HUES64 (cell line): ENCODE measurements at regions not wholly inside any gene's neighbourhood (a gene's known extent, or its start where the extent isn't known, plus 50 kb on each side); places are given as distances from the start of the nearest gene placed in this dataset.

ENCODE experiments used
- H3K27ac ChIP-seq: 2 replicates; pipeline ENCODE4 v1.7.0; 2013; ENCODE audit warnings: low read depth, low read length, inconsistent platforms
- H3K27me3 ChIP-seq: 2 replicates; pipeline ENCODE4 v1.6.1; 2013; ENCODE audit warnings: mild to moderate bottlenecking, low read length; ENCODE audit not compliant: insufficient read depth
- H3K36me3 ChIP-seq: 2 replicates; pipeline ENCODE4 v1.6.1; 2013; ENCODE audit warnings: mild to moderate bottlenecking, low read length; ENCODE audit not compliant: insufficient read depth
- H3K4me1 ChIP-seq: 2 replicates; pipeline ENCODE4 v1.6.1; 2013; ENCODE audit warnings: mild to moderate bottlenecking, low read length, moderate library complexity; ENCODE audit not compliant: insufficient read depth
- H3K4me3 ChIP-seq: 2 replicates; pipeline ENCODE4 v1.5.1; 2013; ENCODE audit warnings: mild to moderate bottlenecking, low read length, moderate library complexity
- H3K9ac ChIP-seq: 2 replicates; pipeline ENCODE4 v1.6.1; 2013; ENCODE audit warnings: mild to moderate bottlenecking, low read depth, low read length
- H3K9me3 ChIP-seq: 2 replicates; pipeline ENCODE4 v1.6.1; 2013; ENCODE audit warnings: low read depth, low read length; ENCODE audit not compliant: insufficient read depth
- WGBS: fragments of 150-250, 120-280 bp; methylation state at CpG from one replicate; pipeline ENCODE4 v1.1.7; 2013; ENCODE audit warnings: missing lambda C conversion rate; 5-methylcytosine and 5-hydroxymethylcytosine counted together

- Histone ChIP-seq H3K27ac (no peak overlapping the region), H3K9me3 (no peaks in the 10 kb centered on the region), H3K9ac (no peak overlapping the region), H3K36me3 (no peaks in the 10 kb centered on the region), H3K4me3 (no peak overlapping the region), H3K4me1 (no peaks in the 10 kb centered on the region), H3K27me3 (no peaks in the 10 kb centered on the region)
- 94% methylated on average over 4 of the region's 4 CpGs for WGBS
Observed at GRCh38 chr17:71681427-71682173, 439.2 kb upstream of the SOX9 start.

- Histone ChIP-seq H3K4me1 (no peaks in the 10 kb centered on the region), H3K27me3 (no peaks in the 10 kb centered on the region), H3K9ac (no peak overlapping the region), H3K36me3 (no peaks in the 10 kb centered on the region), H3K27ac (no peak overlapping the region), H3K4me3 (no peak overlapping the region), H3K9me3 (no peaks in the 10 kb centered on the region)
- 93% methylated on average over 1 of the region's 1 CpG for WGBS
Observed at GRCh38 chr17:71682174-71682494, 438.7 kb upstream of the SOX9 start.

DNA sequence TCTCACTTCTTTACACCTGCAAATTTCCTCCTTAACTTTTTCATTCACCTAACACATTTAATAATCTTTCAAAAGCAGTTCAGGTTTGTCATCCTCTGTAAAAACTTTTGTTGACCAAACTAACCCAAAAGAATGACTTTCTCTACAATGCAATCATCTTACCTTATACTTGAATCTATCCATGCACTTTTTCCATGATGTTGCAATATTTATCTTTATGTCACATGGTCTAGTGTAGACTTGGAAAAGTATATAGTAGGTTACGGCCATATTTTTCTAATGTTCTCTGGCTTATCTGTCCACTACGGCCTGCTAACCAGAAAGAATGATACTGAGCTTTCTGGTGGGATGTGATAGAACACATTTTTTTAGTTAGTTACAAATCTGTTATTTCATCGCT, 431.0 kb upstream of the SOX9 start:
- Histone ChIP-seq H3K27ac (no peak overlapping the region), H3K9me3 (no peaks in the 10 kb centered on the region), H3K36me3 (no peaks in the 10 kb centered on the region), H3K4me1 (no peaks in the 10 kb centered on the region), H3K27me3 (no peaks in the 10 kb centered on the region), H3K9ac (no peak overlapping the region), H3K4me3 (no peak overlapping the region)
- WGBS: 100% methylated on average over 3 of the region's 3 CpGs

- Histone ChIP-seq H3K27ac (no peak overlapping the region), H3K27me3 (no peaks in the 10 kb centered on the region), H3K4me3 (no peak overlapping the region), H3K9ac (no peak overlapping the region), H3K9me3 (no peaks in the 10 kb centered on the region), H3K4me1 (no peaks in the 10 kb centered on the region), H3K36me3 (no peaks in the 10 kb centered on the region)
Observed at GRCh38 chr17:71699907-71700306, 420.9 kb upstream of the SOX9 start.

DNA sequence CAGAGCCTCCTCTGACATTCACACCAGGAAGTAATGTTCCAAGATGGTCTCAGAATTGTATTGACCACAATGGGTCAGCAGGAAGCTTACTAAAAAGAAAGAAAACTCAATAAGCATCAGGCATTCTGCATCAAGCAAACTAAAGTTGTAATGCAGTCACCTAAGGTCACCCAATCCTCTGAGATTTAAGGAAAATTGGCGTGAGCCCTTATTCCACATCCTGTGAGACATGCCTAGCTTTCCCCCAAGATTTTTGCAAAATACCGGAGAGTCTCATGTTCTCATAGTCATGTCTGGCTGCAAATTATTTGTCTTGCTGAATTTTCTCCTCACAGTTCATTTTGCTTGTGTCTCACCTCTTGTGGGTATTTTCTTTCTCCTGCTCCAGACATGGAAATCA, 417.1 kb upstream of the SOX9 start:
- Histone ChIP-seq H3K4me3 (no peak overlapping the region), H3K27me3 (no peaks in the 10 kb centered on the region), H3K9ac (no peak overlapping the region), H3K27ac (no peak overlapping the region), H3K9me3 (no peaks in the 10 kb centered on the region), H3K4me1 (no peaks in the 10 kb centered on the region), H3K36me3 (no peaks in the 10 kb centered on the region)
- WGBS: 100% methylated on average over 2 of the region's 2 CpGs

GRCh38 chr17:71709271-71709890, 411.4 kb upstream of the SOX9 start:
- no peak overlapping the region for H3K27ac ChIP-seq
- H3K9ac ChIP-seq: no peak overlapping the region
- no peaks in the 10 kb centered on the region for H3K27me3 ChIP-seq
- no peaks in the 10 kb centered on the region for H3K9me3 ChIP-seq
- H3K36me3 ChIP-seq: no peaks in the 10 kb centered on the region
- H3K4me3 ChIP-seq: no peak overlapping the region
- 91% methylated on average over 3 of the region's 3 CpGs for WGBS
- H3K4me1 ChIP-seq: peaks cover 13% of the 10 kb centered on the region; the same call in 1 of the 2 replicates

- 91% methylated on average over 4 of the region's 4 CpGs for WGBS
- Histone ChIP-seq H3K36me3 (no peaks in the 10 kb centered on the region), H3K4me3 (no peak overlapping the region), H3K27ac (no peak overlapping the region), H3K27me3 (no peaks in the 10 kb centered on the region), H3K9me3 (no peaks in the 10 kb centered on the region), H3K4me1 (peaks cover 13% of the 10 kb centered on the region; the same call in 1 of the 2 replicates), H3K9ac (no peak overlapping the region)
Observed at GRCh38 chr17:71709946-71710345, 410.9 kb upstream of the SOX9 start.

- no peak overlapping the region for H3K9ac ChIP-seq
- H3K27me3 ChIP-seq: no peaks in the 10 kb centered on the region
- H3K4me1 ChIP-seq: peaks cover 13% of the 10 kb centered on the region; the same call in 1 of the 2 replicates
- no peak overlapping the region for H3K27ac ChIP-seq
- no CpG with 5 or more reads among the region's 1 CpG for WGBS
- no peak overlapping the region for H3K4me3 ChIP-seq
- no peaks in the 10 kb centered on the region for H3K9me3 ChIP-seq
- H3K36me3 ChIP-seq: no peaks in the 10 kb centered on the region
Observed at GRCh38 chr17:71710816-71711215, 410.0 kb upstream of the SOX9 start.

DNA sequence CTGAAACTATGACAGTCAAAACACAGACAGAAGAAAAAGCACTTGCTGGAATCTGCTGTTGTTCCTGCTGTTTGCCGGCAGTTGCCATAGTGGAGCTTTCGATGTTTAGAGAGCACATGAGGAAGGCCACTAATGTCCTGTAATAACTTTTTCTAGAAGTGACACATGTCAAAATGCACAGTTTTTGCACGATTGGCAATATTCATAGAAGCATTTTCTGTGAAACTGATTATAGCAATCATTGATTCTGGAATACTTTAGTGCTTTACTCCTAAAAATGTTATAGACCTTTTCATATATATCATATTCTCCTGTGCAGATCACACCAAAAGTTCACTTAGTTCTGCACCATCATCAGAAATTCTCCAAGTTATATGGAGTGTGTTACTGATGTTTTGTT, 407.0 kb upstream of the SOX9 start:
- H3K36me3 ChIP-seq: no peaks in the 10 kb centered on the region
- 92% methylated on average over 3 of the region's 3 CpGs for WGBS
- H3K27ac ChIP-seq: no peak overlapping the region
- H3K9ac ChIP-seq: no peak overlapping the region
- no peak overlapping the region for H3K4me3 ChIP-seq
- H3K27me3 ChIP-seq: no peaks in the 10 kb centered on the region
- H3K9me3 ChIP-seq: no peaks in the 10 kb centered on the region
- peaks cover 13% of the 10 kb centered on the region; the same call in 1 of the 2 replicates for H3K4me1 ChIP-seq

DNA sequence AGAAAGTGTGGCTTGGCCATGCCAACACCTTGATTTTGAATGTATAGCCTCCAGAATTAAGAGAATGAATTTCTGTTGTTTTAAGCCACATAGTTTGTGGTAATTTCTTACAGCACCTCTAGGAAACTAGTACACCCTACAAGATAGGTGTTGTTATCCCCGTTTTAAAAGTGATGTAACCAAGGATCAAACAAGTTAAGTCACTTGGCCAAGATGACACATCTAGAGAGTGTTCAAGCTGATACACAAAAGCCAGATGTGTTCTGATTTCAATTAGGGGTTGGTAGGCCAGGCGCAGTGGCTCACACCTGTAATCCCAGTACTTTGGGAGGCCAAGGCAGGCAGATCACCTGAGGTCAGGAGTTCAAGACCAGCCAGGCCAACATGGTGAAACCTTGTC, 396.5 kb upstream of the SOX9 start:
- H3K27me3 ChIP-seq: no peaks in the 10 kb centered on the region
- H3K36me3 ChIP-seq: no peaks in the 10 kb centered on the region
- WGBS: 95% methylated on average over 2 of the region's 2 CpGs
- H3K27ac ChIP-seq: no peak overlapping the region
- no peak overlapping the region for H3K4me3 ChIP-seq
- no peaks in the 10 kb centered on the region for H3K4me1 ChIP-seq
- no peak overlapping the region for H3K9ac ChIP-seq
- H3K9me3 ChIP-seq: no peaks in the 10 kb centered on the region

DNA sequence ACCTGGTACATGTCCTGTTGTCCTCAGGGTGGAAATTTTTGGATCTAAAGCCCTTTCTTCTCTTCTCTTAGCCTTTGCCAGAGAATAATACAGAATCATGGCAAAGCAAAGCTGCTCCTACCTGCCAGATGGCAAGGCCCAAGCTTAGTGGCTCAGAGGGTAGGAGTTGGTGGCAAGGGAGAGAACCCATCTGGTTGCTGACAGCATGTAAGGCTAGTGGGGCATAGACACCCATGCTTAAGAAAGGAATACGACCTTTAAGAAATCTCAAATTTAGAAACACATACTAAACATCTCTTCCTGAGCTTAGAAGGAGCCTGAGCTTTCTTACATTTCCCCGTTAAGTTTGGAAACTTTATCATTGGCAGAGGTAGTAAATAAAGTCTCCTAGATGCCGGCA, 395.0 kb upstream of the SOX9 start:
- H3K27me3 ChIP-seq: no peaks in the 10 kb centered on the region
- WGBS: 88% methylated on average over 3 of the region's 3 CpGs
- H3K9ac ChIP-seq: no peak overlapping the region
- H3K27ac ChIP-seq: no peak overlapping the region
- no peaks in the 10 kb centered on the region for H3K9me3 ChIP-seq
- no peaks in the 10 kb centered on the region for H3K36me3 ChIP-seq
- no peaks in the 10 kb centered on the region for H3K4me1 ChIP-seq
- H3K4me3 ChIP-seq: no peak overlapping the region

- 94% methylated on average over 5 of the region's 5 CpGs for WGBS
- Histone ChIP-seq H3K4me1 (no peaks in the 10 kb centered on the region), H3K27ac (no peak overlapping the region), H3K9me3 (no peaks in the 10 kb centered on the region), H3K9ac (no peak overlapping the region), H3K4me3 (no peak overlapping the region), H3K27me3 (no peaks in the 10 kb centered on the region), H3K36me3 (no peaks in the 10 kb centered on the region)
Observed at GRCh38 chr17:71726341-71726740, 394.5 kb upstream of the SOX9 start.
